ENCODE measurements at regions not wholly inside any gene's neighbourhood (a gene's known extent, or its start where the extent isn't known, plus 50 kb on each side); places are given as distances from the start of the nearest gene placed in this dataset.

- Mint-ChIP-seq H3K4me3 (ENCODE audit: unreplicated experiment) (no peak overlapping the region), H3K27me3 (ENCODE audit: unreplicated experiment) (no peaks in the 10 kb centered on the region), H3K27ac (ENCODE audit: unreplicated experiment) (no peak overlapping the region), H3K36me3 (ENCODE audit: unreplicated experiment) (no peaks in the 10 kb centered on the region), H3K4me1 (ENCODE audit: low read depth, unreplicated experiment) (no peaks in the 10 kb centered on the region), H3K9me3 (ENCODE audit: unreplicated experiment) (peaks cover 2% of the 10 kb centered on the region)
- no peak for DNase-seq
- TF ChIP-seq, protein P1, sequence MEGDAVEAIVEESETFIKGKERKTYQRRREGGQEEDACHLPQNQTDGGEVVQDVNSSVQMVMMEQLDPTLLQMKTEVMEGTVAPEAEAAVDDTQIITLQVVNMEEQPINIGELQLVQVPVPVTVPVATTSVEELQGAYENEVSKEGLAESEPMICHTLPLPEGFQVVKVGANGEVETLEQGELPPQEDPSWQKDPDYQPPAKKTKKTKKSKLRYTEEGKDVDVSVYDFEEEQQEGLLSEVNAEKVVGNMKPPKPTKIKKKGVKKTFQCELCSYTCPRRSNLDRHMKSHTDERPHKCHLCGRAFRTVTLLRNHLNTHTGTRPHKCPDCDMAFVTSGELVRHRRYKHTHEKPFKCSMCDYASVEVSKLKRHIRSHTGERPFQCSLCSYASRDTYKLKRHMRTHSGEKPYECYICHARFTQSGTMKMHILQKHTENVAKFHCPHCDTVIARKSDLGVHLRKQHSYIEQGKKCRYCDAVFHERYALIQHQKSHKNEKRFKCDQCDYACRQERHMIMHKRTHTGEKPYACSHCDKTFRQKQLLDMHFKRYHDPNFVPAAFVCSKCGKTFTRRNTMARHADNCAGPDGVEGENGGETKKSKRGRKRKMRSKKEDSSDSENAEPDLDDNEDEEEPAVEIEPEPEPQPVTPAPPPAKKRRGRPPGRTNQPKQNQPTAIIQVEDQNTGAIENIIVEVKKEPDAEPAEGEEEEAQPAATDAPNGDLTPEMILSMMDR (IDR thresholded peaks at IDR 0.05; ENCODE audit: partially characterized antibody, unreplicated experiment): no peak
Observed at GRCh38 chr16:86392436-86393152, 117.7 kb upstream of the FOXF1 start.

DNA sequence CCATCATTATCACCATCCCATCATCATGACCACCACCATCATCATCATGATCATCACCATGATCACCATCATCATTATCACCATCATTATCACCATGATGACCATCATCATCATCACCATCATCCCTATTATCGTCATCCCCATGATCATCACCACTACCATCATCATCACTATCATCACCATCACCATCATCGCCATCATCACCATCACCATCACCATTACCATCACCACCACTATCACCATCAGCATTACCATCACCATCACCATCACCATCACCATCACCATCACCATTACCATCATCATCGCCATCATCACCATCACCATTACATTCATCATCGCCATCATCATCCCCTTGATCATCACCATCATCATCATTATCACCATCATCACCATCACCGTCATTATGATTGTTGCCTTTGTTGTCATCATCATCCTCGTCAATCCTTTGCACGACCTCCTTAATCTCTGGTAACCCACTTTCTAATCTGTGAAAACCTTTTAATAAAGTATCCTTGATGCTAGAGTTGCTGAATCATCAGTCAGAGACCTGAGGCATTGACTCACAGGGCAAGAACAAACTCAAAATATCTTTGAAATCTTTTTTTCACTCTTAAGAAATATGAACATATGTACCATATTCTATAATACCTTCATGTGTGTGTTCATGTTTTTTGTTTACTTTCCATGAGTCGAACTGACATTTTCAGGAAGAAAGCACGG, 116.3 kb upstream of the FOXF1 start:
- Mint-ChIP-seq H3K27me3 (ENCODE audit: unreplicated experiment) (no peaks in the 10 kb centered on the region), H3K4me3 (ENCODE audit: unreplicated experiment) (no peak overlapping the region), H3K9me3 (ENCODE audit: unreplicated experiment) (peaks cover 2% of the 10 kb centered on the region), H3K27ac (ENCODE audit: unreplicated experiment) (no peak overlapping the region), H3K4me1 (ENCODE audit: low read depth, unreplicated experiment) (no peaks in the 10 kb centered on the region), H3K36me3 (ENCODE audit: unreplicated experiment) (no peaks in the 10 kb centered on the region)
- TF ChIP-seq, protein P1 (IDR thresholded peaks at IDR 0.05; ENCODE audit: partially characterized antibody, unreplicated experiment): no peak
- DNase-seq: no peak

- Mint-ChIP-seq H3K4me1 (ENCODE audit: low read depth, unreplicated experiment) (no peaks in the 10 kb centered on the region), H3K36me3 (ENCODE audit: unreplicated experiment) (no peaks in the 10 kb centered on the region), H3K27me3 (ENCODE audit: unreplicated experiment) (no peaks in the 10 kb centered on the region), H3K27ac (ENCODE audit: unreplicated experiment) (no peak overlapping the region), H3K9me3 (ENCODE audit: unreplicated experiment) (peaks cover 2% of the 10 kb centered on the region), H3K4me3 (ENCODE audit: unreplicated experiment) (no peak overlapping the region)
- DNase-seq: no peak
- TF ChIP-seq, protein P1 (IDR thresholded peaks at IDR 0.05; ENCODE audit: partially characterized antibody, unreplicated experiment): no peak
Observed at GRCh38 chr16:86395477-86395876, 114.8 kb upstream of the FOXF1 start.

GRCh38 chr16:86396422-86396821, 113.9 kb upstream of the FOXF1 start:
- Mint-ChIP-seq H3K27ac (ENCODE audit: unreplicated experiment) (no peak overlapping the region), H3K27me3 (ENCODE audit: unreplicated experiment) (peaks cover under 1% of the 10 kb centered on the region), H3K4me3 (ENCODE audit: unreplicated experiment) (no peak overlapping the region), H3K9me3 (ENCODE audit: unreplicated experiment) (peaks cover 2% of the 10 kb centered on the region), H3K36me3 (ENCODE audit: unreplicated experiment) (no peaks in the 10 kb centered on the region), H3K4me1 (ENCODE audit: low read depth, unreplicated experiment) (no peaks in the 10 kb centered on the region)
- no peak for DNase-seq
- TF ChIP-seq, protein P1 (IDR thresholded peaks at IDR 0.05; ENCODE audit: partially characterized antibody, unreplicated experiment): no peak

DNA sequence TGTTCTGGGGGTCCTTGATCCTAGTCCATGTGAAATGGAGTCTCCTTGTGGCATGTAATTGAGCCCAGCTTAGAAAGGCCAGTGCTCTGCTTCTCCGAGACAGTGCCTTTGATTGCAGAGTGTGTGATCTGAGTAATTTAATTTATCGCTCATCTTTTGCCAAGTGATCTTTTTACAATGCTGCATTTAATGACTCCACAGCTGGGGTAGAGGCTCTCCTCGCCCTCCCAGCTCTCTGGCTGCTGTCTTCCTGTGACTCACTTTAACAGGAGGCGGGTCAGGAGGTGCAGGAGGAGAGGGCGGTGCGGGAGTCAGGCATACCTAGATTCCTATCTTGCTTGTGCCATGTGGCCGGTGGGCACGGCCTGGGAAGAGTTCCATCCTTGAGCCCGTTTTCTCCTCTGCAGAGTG, 113.4 kb upstream of the FOXF1 start:
- no peak overlapping the region for H3K4me3 Mint-ChIP-seq (ENCODE audit: unreplicated experiment)
- H3K27me3 Mint-ChIP-seq (ENCODE audit: unreplicated experiment): peaks cover 4% of the 10 kb centered on the region
- no peak overlapping the region for H3K27ac Mint-ChIP-seq (ENCODE audit: unreplicated experiment)
- TF ChIP-seq, protein P1 (IDR thresholded peaks at IDR 0.05; ENCODE audit: partially characterized antibody, unreplicated experiment): no peak
- H3K4me1 Mint-ChIP-seq (ENCODE audit: low read depth, unreplicated experiment): no peaks in the 10 kb centered on the region
- no peaks in the 10 kb centered on the region for H3K36me3 Mint-ChIP-seq (ENCODE audit: unreplicated experiment)
- H3K9me3 Mint-ChIP-seq (ENCODE audit: unreplicated experiment): peaks cover 2% of the 10 kb centered on the region
- no peak for DNase-seq

Measured in glutamatergic neuron (in vitro differentiated cells).